GM18498 (cell line): ENCODE measurements at regions not wholly inside any gene's neighbourhood (a gene's known extent, or its start where the extent isn't known, plus 50 kb on each side); places are given as distances from the start of the nearest gene placed in this dataset.

ENCODE experiments used
- ATAC-seq: cut with Tn5 transposase; IDR thresholded peaks from one replicate; pipeline ENCODE4 v1.9.1; 2021; ENCODE audit warnings: mild to moderate bottlenecking, moderate library complexity; ENCODE audit not compliant: unreplicated experiment

GRCh38 chr6:29884261-29884660 lies 56.6 kb downstream of the HLA-G start:
- no peak for ATAC-seq

- ATAC-seq = no peak
These were observed 55.6 kb upstream of the HLA-A start for GRCh38 chr6:29886701-29887100.

- peak; percentile 33 for ATAC-seq
These were observed 55.0 kb upstream of the HLA-A start for GRCh38 chr6:29887330-29887818.

DNA sequence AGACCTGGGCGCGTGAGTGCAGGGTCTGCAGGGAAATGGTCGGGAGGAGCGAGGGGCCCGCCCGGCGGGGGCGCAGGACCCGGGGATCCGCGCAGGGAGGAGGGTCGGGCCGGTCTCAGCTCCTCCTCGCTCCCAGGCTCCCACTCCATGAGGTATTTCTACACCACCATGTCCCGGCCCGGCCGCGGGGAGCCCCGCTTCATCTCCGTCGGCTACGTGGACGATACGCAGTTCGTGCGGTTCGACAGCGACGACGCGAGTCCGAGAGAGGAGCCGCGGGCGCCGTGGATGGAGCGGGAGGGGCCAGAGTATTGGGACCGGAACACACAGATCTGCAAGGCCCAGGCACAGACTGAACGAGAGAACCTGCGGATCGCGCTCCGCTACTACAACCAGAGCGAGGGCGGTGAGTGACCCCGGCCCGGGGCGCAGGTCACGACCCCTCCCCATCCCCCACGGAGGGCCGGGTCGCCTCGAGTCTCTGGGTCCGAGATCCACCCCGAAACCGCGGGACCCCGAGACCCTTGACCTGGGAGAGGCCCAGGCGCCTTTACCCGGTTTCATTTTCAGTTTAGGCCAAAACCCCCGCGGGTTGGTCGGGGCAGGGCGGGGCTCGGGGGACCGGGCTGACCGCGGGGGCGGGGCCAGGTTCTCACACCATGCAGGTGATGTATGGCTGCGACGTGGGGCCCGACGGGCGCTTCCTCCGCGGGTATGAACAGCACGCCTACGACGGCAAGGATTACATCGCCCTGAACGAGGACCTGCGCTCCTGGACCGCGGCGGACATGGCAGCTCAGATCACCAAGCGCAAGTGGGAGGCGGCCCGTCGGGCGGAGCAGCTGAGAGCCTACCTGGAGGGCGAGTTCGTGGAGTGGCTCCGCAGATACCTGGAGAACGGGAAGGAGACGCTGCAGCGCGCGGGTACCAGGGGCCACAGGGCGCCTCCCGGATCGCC lies 54.2 kb upstream of the HLA-A start:
- peak; percentile 78 for ATAC-seq
